HuH-7 (cell line): ENCODE measurements at regions not wholly inside any gene's neighbourhood (a gene's known extent, or its start where the extent isn't known, plus 50 kb on each side); places are given as distances from the start of the nearest gene placed in this dataset.
"Not testable (repeated sequence)": the region's sequence is repeated elsewhere in the genome, so short reads cannot be mapped to it uniquely, and the experiment has no call there.

Source experiments
- DNase-seq: peaks from one replicate; pipeline ENCODE4 v3.0.0; 2011; ENCODE audit warnings: low spot score

DNA sequence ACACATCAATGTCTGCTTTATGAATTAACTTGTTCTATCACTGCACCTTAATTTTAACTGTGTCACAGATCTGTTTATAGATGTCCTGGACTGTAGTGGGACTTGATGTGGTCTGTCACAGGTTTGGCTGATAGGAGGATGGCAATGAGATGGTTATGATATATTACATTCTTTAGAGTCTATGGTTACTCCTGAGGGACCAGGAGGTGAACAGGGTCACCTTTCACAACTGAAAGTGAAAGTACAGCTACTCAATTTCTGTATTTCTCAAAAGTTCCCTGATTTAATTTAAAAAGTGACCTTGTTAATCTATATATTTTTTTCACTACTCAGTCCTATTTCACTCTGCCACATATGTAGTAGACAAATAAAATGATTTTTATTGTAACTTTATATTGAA lies 1284.1 kb upstream of the GYPC start:
- no peak for DNase-seq

DNA sequence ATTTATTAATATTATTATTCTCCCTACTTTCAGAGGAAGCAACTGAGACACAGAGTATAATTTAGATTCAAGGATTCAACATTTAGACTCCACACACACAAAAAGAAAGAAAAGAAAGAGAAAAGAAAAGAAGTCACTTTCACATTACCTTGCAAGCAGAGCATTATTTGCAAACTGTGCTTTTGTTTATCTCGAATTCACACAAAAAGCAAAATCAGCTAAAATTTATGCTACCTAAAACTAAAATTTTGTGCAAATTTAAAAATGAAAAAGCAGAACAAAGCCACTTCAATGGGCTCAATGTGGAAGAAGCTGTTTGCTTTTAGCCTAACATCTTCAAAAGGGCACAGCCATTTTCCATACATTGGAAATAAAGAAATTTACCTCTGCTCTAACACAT lies 1282.7 kb upstream of the GYPC start:
- DNase-seq = no peak

GRCh38 chr2:125386074-125386473 lies 1269.9 kb upstream of the GYPC start:
- no peak for DNase-seq

DNA sequence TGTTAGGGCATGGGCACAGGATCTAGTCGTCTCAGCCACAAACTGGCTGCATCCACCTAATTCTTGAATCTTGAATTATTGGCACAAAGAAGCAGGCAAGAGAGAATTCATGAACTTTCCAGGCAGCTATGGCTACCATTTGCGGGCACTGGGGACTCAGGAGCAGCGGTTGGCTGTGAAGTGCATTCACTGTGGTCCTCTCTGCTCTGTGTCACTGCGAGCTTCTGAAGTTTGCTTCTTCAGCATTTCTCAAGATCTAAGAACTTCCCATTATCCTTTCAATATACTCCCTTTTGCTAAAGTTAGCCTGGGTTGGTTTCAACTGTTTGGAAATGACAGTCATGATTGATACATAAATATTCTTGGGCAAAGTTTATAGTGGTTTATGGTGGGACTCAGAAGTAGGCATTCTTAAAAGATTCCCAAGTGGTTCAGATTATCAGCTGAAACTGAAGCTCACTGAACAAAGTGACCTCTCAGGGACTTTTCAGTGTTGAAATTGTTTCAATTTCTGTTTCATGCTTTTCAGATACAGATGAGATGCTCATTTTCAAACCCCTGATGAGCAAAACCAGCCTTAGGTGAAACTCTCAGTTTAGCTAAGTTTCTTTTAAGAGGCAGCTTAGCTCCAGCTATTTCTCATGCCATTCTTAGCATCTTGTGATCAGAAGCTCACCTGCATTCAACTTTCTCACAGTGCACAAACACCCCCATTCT lies 1258.3 kb upstream of the GYPC start:
- no peak for DNase-seq

GRCh38 chr2:125398738-125399524 lies 1257.0 kb upstream of the GYPC start:
- DNase-seq = no peak

GRCh38 chr2:125405816-125406215 lies 1250.1 kb upstream of the GYPC start:
- no peak for DNase-seq

- no peak for DNase-seq
Measured at GRCh38 chr2:125408874-125409538, 1247.0 kb upstream of the GYPC start.

- no peak for DNase-seq
Measured at GRCh38 chr2:125418483-125418882, 1237.5 kb upstream of the GYPC start.

- not testable (repeated sequence) for DNase-seq
Measured at GRCh38 chr2:125422198-125422770, 1233.7 kb upstream of the GYPC start.

GRCh38 chr2:125424266-125424785 lies 1231.6 kb upstream of the GYPC start:
- no peak for DNase-seq

GRCh38 chr2:125427721-125428315 lies 1228.1 kb upstream of the GYPC start:
- no peak for DNase-seq

- DNase-seq = no peak
Measured at GRCh38 chr2:125444106-125444505, 1211.9 kb upstream of the GYPC start.

GRCh38 chr2:125445495-125445894 lies 1210.5 kb upstream of the GYPC start:
- DNase-seq = no peak

DNA sequence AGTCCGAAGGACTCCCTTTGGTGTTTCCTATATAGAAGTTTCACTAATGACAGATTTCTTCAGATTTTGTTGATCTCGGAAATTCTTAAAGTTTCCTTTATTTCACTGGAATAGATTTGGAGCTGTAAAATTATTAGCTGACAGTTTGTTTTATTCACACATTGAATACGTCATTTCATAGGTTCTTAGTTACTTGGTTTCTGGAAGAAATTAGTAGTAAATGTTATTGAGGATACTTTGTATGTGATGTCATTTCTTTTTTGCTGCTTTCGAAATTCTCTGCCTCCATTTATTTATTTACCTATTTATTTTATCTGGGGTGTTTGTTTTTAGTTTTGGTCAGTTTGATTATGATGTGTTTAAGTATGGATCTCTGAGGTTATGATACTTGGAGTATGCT lies 1205.9 kb upstream of the GYPC start:
- DNase-seq = no peak

GRCh38 chr2:125455110-125455509 lies 1200.8 kb upstream of the GYPC start:
- no peak for DNase-seq

DNA sequence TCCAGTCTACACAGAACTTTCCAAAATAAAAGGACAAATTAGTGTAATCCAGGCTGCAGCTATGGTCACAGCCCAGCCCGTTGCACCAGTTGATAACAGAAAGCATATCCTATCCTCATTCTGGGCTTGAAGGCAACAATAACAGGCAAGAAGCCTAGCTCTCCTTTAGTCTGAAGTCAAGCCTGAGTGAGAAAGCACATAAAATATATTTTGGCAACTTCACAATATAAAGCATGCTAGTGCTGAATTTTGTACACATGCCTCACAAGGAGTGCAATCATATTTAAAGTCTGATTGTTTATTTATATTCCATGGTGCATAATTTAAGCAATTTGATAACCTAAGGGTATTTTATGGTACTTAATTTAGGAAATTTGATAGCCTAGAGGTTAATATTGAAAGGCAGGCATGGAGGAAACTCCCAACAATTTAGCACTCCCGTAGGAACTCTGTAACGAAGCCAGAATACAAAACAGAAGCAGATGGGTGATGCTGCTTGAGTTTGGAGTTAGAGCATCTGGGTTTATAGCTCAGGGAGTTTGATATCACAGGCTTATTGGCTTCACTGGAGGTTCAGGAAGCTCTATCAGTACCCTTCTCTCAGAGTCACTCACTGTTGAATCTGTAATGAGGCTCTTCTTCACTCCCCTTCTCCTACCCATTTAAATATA lies 1199.1 kb upstream of the GYPC start:
- DNase-seq = no peak

- DNase-seq = peak; percentile 44
Measured at GRCh38 chr2:125471963-125472362, 1184.0 kb upstream of the GYPC start.

- no peak for DNase-seq
Measured at GRCh38 chr2:125479143-125479636, 1176.8 kb upstream of the GYPC start.

DNA sequence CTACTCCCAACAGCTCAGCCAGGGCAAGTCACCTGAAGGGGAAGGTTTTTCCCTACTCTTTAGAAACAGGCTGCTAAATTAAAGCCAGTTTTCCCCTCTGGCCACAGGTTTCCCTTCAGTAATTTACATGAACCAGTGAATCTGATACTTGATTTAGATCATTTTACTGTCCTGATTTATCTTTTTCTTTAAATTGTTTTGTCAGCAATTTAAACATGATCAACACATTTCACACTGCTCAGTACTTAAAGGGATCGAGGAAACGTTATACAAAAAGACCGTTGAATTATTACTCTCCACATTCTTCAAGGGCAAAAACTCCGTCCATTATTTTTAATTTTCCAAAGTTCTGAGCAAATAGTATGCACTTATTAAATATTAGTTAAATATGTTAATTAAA lies 1165.7 kb upstream of the GYPC start:
- no peak for DNase-seq

DNA sequence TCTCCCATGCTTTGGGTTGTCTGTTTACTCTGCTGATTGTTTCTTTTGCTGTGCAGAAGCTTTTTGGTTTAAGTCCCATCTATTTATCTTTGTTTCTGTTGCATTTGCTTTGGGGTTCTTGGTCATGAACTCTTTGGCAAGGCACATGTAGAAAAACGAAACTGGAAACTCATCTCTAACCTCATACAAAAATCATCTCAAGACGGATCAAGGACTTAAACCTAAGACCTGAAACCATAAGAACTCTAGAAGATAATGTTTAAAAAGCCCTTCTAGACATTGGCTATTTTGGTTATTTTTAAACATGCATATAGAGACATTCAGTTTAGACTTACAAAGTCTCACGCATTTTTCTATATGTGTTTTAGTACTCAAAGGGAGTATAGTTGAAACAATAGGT lies 1164.3 kb upstream of the GYPC start:
- DNase-seq = no peak

DNA sequence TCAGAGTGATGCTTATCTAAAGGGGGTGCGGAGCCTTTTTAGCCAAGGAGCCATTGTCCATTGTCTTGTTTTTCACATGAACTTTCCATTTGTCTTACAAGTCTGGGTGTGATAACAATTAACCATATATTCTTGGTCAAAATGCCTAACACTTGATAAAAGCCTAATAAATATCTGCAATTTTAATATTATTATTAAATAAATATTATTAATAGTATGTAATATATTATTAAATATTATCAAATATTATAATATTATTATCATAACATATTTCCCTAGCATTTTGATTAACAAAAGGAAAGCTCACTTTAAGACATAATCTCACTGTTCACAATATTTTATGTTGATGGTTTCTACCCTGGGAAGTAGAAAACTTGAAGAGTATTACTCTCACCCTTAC lies 1143.6 kb upstream of the GYPC start:
- no peak for DNase-seq
